ENCODE measurements at regions not wholly inside any gene's neighbourhood (a gene's known extent, or its start where the extent isn't known, plus 50 kb on each side); places are given as distances from the start of the nearest gene placed in this dataset.

- TF ChIP-seq POLR2A (IDR thresholded peaks at IDR 0.05; ENCODE audit: low read length): no peak
- TF ChIP-seq GATA1 (IDR thresholded peaks at IDR 0.05; ENCODE audit: low read depth, low read length): no peak
These were observed 2440.0 kb downstream of the PCDH7 start for GRCh38 chr4:33160126-33160525.
